GM19455 (cell line): ENCODE measurements at regions not wholly inside any gene's neighbourhood (a gene's known extent, or its start where the extent isn't known, plus 50 kb on each side); places are given as distances from the start of the nearest gene placed in this dataset.

ENCODE experiments used
- ATAC-seq: cut with Tn5 transposase; IDR thresholded peaks from one replicate; pipeline ENCODE4 v1.9.1; 2021; ENCODE audit not compliant: unreplicated experiment

DNA sequence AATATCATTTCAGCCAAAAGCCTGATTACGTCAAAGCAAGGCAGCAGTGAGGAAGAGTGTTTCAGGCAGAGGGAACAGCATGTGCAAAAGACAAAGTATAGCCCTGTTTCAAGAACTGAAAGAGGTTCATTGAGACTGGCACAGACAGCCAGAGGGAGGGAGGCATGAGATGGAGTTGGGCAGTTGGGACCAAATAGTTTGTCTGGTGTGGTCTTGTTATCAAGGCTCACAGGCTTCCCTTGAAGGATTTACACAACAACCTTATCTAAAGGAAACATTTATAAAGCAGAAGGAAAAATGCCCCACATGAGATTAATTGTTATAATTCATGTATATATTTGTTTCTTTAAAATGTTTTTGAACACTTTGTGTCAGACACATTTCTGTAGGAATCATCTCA, 253.3 kb downstream of the DMAC1 start:
- no peak for ATAC-seq

DNA sequence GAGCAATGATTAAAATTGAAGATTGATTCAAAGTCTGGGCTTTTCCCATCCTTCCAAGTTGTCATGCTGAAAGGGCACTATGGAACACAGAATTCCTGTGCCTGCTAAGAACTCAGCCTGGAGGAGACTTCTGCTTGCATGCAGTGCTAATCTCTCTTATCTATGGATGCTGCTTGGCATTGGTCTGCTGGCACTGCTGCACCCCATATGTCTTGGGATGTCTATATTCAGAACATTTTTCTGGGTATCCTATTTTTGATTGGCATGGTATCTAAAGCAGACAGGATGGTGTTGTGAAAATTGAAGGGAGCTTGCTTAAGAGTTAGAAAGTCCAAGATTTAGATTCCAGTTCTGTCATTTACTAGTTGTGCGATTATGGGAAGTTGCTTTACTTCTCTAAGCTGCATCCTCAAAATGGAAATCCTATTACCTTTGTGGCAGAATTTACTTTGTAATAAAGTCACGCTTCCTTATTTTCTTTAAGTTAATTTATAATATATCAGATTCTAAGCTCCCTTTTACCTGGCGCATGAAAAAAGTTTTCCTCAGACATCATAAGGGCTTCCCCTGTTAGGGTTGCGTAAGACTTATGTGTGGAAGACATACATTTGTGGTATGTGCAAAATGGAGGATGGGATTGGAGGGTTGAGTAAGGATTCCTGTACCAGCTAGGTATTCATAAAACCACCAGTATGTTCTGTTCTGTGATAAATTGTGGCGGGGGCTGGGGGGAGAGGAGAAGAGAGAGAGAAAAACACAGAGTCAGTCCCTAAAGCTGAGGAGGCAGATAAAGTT, 254.0 kb downstream of the DMAC1 start:
- ATAC-seq = no peak

DNA sequence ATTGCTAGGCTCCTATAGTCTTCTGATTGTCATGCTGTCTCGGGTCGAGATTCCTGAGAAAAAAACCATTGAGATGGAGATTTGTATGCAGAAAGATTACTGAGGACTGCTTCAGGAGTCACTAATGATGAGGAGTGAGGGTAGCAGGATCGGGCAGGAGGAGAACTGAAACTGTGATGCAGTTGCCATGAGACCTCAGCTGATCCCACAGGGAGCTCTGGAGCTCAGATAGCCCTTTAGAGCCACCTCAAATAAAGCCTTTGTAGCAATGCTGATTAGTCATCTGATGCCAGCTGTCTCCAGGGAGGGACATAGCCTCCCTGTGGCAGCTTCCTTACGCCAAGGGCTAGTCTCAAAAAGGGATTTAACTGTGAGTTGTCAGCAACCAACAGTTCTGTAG, 256.9 kb downstream of the DMAC1 start:
- ATAC-seq = no peak

DNA sequence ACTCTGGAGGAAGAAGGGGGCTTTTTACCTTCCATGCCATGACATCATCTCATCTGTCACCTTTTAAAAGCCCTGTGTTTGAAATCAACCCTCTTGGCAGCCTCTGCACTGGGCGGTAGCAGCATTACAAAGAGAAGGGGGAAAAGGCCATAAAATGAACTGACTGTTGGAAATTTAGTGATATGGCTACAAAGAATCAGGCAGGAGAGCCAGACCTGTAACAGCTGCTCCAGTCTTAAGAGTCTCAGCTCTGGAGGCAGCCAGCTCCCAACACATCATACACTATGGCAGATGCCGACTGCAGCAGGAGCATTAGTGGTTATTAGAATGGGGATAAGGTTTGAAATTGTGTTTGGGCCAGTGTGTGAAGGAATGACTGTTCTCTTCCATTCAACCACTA, 257.5 kb downstream of the DMAC1 start:
- no peak for ATAC-seq

DNA sequence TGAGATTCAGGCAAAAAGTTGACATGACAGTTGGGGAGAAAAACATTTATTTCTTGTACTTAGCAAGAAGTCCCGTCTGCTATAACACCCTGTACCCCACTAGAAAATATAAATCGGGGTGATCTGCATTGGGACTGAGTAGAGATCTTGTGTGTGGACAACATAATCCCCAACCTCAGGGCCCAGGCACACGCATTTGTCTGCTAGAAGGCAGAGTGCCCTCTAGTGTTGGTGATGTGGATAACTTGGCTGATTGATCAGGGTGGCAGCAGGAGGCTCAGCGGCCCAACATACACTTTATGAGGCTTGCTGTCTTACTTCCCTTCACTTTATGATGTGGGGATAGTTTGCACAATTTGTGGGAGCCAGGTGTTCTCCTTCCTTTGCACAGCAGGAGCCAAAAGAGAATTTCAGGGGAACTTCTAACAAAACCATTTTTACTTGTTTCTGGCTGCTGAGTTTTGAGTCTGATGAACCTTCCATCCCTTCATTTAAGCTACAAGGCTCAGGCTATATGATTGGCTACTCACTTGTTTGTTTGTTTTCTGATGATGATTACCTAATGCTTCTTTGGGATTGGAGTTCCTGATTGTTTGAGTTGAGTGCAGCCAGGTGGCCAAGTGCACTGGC, 263.2 kb downstream of the DMAC1 start:
- ATAC-seq = peak; percentile 82

DNA sequence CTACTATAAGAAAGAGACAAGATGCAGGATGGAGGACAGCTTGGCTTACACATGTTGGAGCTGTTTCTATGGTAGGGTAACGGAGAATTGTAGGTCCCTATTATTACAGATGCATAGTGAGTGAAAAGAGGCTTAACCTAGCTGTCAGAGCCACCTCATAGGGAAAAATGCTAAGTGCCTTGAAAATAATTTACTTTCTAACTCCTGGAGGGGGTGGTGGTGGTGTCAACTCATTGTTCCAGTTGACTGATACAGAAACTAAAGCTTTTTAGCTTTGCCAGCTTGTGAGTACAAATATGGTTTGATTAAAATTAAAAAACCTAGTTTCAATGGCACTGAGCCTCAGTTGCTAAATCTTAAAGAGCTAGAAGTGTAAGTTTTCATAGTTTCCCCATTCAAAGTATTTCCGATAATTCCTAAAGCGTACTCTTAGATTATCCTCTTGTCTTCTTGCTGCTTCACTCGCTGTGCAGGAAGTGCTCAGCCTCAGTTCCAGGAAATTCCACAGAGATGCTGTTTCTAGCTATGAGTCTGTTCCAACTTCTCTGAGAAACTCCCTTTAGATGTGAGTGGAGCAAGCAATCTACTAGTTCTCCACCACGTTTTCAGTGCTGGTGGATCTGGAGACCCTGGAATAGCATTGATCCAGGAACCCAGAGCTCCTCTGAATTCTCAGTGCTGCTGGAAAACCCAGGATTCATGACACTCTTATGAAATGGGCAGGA, 265.2 kb downstream of the DMAC1 start:
- ATAC-seq = no peak

DNA sequence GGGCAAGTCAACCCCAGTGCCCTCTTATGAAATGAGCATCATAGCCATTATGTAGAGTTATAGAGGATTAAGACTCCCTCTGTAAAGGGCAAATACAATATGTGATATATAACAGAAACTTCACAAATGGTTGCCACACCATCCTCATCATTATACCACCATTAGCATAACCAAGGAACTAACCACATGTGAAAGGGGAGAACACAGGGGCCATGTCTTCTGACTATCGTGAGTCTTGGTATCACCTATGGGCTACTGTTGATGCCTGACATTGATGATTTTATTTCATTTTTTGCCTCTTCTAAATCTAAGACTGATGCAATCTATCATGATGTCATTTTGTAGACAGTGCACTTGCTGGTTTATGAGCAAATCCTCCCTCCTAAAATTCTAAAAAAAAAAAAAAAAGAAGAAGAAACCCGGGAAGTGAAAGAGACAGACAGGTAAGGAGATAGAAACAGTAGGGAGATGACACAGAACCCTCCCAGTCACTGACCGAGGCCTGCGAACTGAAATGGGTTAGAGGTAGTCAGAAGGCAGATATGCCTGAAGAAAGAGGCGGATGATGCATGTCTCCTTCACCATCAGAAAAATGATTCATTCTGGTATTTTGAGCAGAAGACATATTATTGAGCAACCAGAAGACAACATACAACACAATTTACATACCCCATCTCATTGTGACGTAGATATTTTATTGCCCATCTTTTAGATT, 266.0 kb downstream of the DMAC1 start:
- ATAC-seq = no peak

DNA sequence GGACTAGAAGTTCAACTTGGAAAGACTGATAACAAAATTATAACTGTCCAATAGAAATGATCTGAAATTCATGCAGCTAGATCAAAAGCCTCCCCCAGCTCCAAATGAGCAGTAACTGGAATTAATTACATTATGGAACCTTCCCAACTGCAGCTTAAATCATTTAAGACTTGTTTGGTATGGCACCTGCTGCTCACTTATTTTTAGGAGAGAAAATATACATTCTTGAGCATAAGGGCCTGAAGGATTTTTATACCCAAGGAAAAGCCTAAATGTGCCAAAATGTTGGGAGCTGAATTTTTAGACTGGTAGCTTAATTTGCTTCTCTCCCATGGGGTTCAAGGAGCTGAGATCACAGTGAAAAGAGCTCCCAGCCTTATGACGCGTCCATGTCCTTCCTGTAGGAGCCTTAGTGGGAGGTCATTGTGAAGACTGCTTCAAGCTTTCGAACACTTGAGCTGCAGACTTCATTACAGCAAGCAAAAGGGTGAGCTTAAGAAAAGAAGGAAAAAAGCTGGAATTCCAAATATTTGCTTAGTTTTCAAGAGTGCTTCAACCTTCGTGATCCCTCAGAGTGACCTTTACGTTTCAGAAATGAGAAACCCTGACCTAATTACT, 276.0 kb downstream of the DMAC1 start:
- ATAC-seq = no peak

DNA sequence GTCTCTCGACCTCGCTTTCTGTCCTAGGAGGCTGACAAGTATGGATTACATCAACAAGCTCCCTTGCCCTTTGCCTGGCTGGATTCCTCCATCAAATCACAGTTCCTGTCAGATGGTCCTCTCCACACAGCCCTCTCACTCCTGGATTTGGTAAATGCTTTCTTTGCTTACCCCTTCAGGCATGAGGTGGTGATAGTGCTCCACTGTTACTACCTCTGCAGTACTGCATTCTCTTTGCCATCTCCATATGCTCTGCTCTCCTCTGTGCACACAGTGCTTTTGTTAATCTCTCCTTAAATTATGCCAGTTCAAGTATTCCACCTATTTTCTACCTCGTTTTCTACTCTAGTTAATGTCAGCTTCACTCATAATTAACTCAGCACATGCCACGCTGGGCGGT, 279.2 kb downstream of the DMAC1 start:
- ATAC-seq = no peak

DNA sequence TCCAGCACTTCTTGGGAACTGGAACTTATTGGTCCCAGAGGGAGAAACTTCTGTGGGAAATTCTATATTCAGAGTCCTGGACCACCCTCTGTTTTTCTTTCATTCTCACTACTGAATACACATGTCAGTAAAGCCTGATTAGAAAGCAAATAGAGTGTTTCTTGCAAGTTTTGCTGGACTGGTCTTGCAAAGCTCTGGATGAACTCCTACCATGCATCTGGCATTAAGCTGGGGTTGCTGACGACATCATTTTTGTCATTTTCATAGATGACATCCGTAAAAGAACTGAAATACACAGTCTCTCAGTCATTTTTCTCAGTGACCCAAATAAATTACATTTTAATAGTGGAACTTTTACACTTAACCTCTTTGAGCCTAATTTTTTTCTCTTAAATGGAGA, 283.2 kb downstream of the DMAC1 start:
- ATAC-seq = no peak

DNA sequence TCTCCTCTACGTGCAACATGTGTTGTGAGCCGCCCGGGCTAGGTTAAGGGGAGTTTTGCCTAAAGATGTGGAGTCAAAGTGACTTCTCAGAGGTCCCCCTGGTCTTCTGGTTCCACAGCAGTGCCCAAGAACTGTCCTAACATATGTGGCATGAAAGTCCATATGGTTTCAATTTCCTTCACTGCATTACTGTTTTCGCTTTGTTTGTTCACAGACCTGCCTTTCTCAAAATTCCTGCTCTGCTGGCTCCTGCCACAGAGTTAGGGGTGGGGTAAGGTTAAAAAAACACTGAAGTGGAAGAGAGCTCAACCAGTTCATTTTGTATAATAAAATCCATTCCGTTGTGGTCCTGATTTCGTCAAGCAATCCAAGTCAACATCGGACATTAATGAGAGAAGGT, 289.4 kb downstream of the DMAC1 start:
- no peak for ATAC-seq

DNA sequence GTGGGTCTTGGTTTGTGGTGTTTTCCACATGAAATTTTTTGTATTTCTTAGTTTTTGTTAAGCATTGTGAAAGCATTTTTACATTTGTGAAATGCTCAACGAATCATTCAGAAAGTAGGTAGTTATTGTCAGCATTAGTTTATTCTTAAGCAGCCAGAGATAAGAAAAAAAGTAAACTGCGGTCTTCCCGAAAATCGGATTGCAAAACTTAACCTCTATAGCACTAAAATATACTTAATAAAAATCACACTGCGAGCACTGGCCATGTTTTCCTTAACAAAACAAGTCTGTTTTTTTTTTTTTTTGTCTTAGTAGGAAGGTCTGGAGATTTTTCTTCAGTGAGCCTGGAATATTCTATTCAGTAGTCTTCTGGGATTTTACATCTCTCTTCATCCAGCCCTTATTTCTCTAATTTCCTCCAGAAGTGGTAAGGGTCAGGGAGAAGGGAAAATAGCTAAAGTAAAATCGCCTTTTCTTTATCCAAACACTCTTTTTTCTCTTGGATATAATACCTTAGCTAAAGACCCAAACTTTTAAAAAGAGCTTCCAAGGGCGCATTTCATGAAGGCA, 289.9 kb downstream of the DMAC1 start:
- no peak for ATAC-seq

DNA sequence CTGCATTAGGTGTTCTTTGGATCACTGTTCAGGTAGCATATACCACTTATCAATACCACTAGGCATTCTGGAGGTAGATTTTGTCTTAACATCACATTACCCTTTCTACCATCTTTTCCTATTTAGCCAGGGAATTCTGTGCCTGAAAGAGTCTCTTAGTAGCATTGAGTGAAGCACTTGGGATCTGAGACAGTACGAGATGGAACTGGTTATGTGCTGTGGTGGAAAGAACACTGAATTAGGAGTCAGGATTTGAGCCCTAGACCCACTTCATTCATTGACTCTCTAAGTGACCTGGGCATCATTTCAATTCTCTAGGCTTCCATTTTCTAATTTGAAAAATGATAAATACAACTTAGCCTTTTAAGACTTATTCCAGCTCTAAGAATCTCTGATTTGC, 291.1 kb downstream of the DMAC1 start:
- no peak for ATAC-seq

DNA sequence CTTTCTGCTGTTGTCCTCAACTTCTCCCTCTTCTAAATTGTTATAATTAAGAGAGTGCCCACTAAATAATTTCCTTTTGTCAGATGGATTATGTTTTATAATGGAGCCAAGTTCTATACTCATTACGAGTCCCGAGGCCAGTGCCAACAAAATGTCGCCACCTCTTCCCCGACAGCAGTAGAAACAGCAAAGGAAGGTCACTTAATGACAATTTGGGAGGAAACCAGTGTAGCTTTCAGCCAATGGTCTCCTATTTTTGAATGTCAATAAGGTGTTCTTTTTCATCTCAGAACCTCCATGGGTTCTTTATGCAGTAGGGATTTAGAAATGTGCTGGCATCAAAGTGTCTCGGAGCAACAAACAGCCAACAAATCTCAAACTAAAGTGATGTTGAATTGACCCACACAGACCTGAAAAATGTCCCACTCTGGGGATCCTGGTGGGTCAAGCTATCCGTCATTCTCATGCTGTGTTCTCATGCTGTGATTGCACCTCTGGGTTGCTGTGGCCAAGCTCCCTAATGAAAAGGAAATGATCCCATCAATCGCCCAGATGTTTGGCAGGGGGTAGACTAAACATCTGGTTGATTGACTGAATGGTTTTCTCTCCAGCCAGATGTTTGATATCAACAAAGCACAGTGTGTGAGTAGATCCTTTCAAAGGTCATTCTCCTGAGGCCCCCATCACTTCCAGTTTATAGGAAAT, 291.9 kb downstream of the DMAC1 start:
- no peak for ATAC-seq

DNA sequence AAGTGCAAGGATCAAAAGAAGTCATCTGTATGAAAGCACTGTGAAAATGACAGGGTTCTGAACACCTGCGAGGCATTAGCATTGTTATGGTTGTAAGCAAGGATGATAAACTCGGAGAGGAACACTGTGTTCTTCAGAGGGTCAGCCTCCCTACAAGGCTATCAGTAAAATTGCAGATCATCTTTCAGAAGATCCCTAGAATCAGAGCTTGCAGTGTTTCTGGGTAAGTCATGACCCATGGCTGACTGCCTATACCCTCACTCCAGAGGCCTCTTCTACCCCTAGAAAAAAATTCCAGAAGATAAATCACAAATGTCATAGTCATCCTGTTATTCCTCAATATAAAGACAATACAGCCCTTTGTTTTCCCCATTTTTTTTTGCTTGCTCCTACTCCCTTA, 292.6 kb downstream of the DMAC1 start:
- ATAC-seq = no peak

DNA sequence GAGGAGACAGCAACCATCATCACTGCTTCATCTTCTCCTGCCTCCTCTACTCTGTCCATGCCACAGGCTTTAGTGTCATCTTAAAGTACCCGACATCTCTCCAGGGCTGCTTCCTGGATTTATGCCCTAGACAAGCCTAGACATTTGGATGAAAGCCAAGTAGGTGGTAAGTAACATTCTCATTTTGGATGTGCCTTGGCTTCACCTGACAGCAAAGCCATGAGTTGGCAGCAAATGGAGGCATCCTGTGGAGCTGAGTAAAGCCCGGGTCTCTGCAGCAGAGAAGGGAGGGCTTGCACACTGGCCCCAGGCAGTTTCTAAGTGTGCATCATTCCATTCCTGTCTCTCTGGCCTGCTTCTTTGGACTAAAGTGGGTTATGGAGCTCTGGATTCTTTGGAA, 299.1 kb downstream of the DMAC1 start:
- ATAC-seq = no peak

DNA sequence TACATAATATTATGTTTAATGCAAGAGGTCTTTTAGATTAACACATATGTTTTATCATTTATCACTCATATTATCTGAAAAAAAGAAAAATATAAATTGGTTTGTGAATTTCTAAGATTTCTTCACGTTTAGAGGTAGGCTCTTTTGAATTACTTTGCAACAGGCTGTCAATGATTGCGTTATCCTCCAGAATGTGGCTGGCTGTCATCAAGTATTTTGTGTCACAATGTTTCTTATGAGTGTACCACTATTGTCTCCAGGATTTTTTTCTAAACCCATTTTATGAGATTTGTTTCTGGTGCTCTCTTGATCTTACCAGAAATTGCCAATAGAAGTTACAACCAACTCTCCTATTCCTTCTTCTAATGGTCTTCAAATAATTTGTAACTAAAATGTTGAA, 307.9 kb downstream of the DMAC1 start:
- ATAC-seq = no peak

DNA sequence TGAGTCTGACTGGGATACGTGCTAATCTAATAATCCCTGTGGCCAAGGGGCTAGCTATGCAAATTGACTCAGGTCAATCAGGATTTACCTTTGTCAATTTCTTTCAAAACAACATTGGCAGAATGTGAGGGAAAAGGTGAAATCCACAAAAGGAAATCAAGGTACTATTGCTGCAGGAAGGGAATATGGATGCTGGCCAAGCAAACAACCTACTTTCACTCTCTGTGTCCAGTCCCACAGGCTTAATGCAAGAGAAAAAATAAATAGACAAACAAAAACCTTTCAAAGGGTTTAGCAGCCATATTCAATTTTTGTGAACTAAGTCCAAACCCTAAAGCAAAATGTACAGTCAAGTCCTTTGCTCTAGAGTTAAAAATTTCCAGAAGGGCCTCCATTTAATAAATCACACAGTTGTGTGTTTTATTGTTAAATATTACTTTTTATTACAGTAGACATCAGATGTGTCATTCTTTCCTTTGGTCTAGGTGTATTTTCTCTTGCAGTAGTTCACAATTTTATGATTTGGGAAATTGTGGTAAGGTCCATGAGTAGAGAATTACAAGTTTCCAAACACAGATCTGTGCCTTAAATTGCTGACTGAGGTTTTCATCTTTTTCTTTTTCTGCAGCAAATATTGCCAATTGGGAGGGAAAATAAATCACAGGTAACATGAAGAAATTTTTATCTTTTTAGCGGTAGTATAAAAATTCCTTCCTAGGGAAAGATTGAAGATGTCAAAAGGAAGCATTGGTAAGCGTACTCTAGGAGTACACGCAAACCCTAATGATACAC, 309.1 kb downstream of the DMAC1 start:
- ATAC-seq = no peak

DNA sequence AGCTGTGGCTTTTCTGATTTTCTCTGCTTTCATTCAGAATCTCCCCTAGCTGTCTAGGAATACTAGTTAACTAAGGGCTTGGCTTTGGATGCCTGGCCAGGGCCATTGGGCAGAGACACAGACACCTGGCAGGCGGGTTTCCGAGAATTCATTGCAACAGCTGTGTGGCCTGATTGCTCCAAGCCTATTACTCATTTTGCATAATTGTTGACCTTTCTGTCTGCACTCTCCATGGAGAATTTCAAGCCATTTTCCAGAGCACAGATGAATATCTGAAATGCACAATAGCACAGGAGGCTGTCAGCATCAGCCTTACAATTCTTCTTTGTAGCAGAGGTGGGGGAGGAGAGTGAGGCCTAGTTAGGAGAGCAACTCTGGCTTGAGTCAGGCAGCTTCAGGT, 310.5 kb downstream of the DMAC1 start:
- no peak for ATAC-seq
